H1 (cell line): ENCODE measurements at regions not wholly inside any gene's neighbourhood (a gene's known extent, or its start where the extent isn't known, plus 50 kb on each side); places are given as distances from the start of the nearest gene placed in this dataset.

ENCODE experiments used
- CTCF ChIA-PET: fragments of 300-600 bp; sonication (Branson Sonifier 250); formaldehyde crosslinking; loops from one replicate; lab custom pipeline; 2021; ENCODE audit not compliant: partially characterized antibody; lab: Charles Lee
- POLR2A ChIA-PET: fragments of 300-600 bp; sonication (Branson Sonifier 250); formaldehyde crosslinking; loops from one replicate; lab custom pipeline; 2021; ENCODE audit warnings: inconsistent platforms; ENCODE audit not compliant: partially characterized antibody; lab: Charles Lee
- DNase-seq, 2 experiments: peaks; one replicate each; pipeline versions ENCODE4 v3.0.0 to v3.0.0-alpha.2; 2010 to 2022; ENCODE audit warnings: low spot score in 2 of 2, low read depth in 1 of 2, mixed read lengths in 1 of 2
- FAIRE-seq: peaks from 2 replicates; lab custom pipeline; 2011; peaks lifted over from hg19 to GRCh38; lab: Jason Lieb, UNC
- H2AFZ ChIP-seq: 2 replicates; pipeline ENCODE4 v1.8.1; 2012; ENCODE audit warnings: low read length, inconsistent platforms
- H2AK5ac ChIP-seq: 2 replicates; pipeline ENCODE4 v1.6.1; 2013; ENCODE audit warnings: low read depth, low read length
- H2BK120ac ChIP-seq: replicated peaks from 2 replicates; pipeline ENCODE3; 2013; ENCODE audit warnings: low read depth, low read length, inconsistent platforms
- H2BK12ac ChIP-seq: 2 replicates; pipeline ENCODE4 v1.6.1; 2013; ENCODE audit warnings: low read depth, low read length
- H2BK15ac ChIP-seq: 2 replicates; pipeline ENCODE4 v1.6.1; 2013; ENCODE audit warnings: low read length
- H2BK20ac ChIP-seq: 2 replicates; pipeline ENCODE4 v1.6.1; 2013; ENCODE audit warnings: low read length
- H2BK5ac ChIP-seq: 2 replicates; pipeline ENCODE4 v1.6.1; 2013; ENCODE audit warnings: low read depth, low read length
- H3K14ac ChIP-seq: 2 replicates; pipeline ENCODE4 v1.6.1; 2013; ENCODE audit warnings: inconsistent platforms; ENCODE audit not compliant: insufficient read length
- H3K18ac ChIP-seq: 2 replicates; pipeline ENCODE4 v1.6.1; 2013; ENCODE audit warnings: low read length; ENCODE audit errors: extremely low read depth
- H3K23ac ChIP-seq: 2 replicates; pipeline ENCODE4 v1.6.1; 2013; ENCODE audit warnings: inconsistent platforms; ENCODE audit not compliant: insufficient read length
- H3K23me2 ChIP-seq: 2 replicates; pipeline ENCODE4 v1.6.1; 2013; ENCODE audit warnings: low read depth, low read length
- H3K27ac ChIP-seq: 2 replicates; pipeline ENCODE4 v1.6.1; 2011; ENCODE audit warnings: low read depth, low read length, inconsistent platforms
- H3K27me3 ChIP-seq, 4 experiments: replicated peaks in 1 of 4; 1 replicate in 1 of 4; 2 replicates in 3 of 4; pipeline versions ENCODE4 v1.6.1 to v1.8.1; 2011 to 2013; ENCODE audit warnings: low read length in 3 of 4, mild to moderate bottlenecking in 3 of 4, inconsistent platforms in 2 of 4, mixed read lengths in 2 of 4, moderate library complexity in 1 of 4; ENCODE audit not compliant: control insufficient read depth in 3 of 4, insufficient read depth in 3 of 4; ENCODE audit errors: extremely low read depth in 1 of 4
- H3K36me3 ChIP-seq, 4 experiments: 2 replicates each; pipeline versions ENCODE4 v1.6.1 to v1.8.1; 2011 to 2013; ENCODE audit warnings: mild to moderate bottlenecking in 4 of 4, low read length in 3 of 4, moderate library complexity in 2 of 4, control low read depth in 1 of 4, inconsistent platforms in 1 of 4; ENCODE audit not compliant: insufficient read depth in 4 of 4, control insufficient read depth in 2 of 4
- H3K4ac ChIP-seq: replicated peaks from 2 replicates; pipeline ENCODE3; 2013; ENCODE audit warnings: low read length, low read depth, mixed read lengths, inconsistent platforms; ENCODE audit not compliant: insufficient read length
- H3K4me1 ChIP-seq, 4 experiments: replicated peaks in 1 of 4; 1 replicate in 1 of 4; 2 replicates in 3 of 4; pipeline versions ENCODE4 v1.6.1 to v1.8.1; 2011 to 2013; ENCODE audit warnings: low read length in 3 of 4, inconsistent platforms in 2 of 4, mixed read lengths in 1 of 4; ENCODE audit not compliant: insufficient read depth in 4 of 4, control insufficient read depth in 3 of 4
- H3K4me2 ChIP-seq, 2 experiments: 2 replicates each; pipeline versions ENCODE4 v1.6.1 to v1.8.1; 2011 to 2013; ENCODE audit warnings: low read depth in 2 of 2, low read length in 2 of 2, control low read depth in 1 of 2, inconsistent platforms in 1 of 2, mild to moderate bottlenecking in 1 of 2; ENCODE audit not compliant: insufficient read depth in 1 of 2
- H3K4me3 ChIP-seq, 4 experiments: fragments of 200-600, 300-600 bp in 1 of 4; sonication (generic), shearing (Covaris generic), sonication (Bioruptor Twin) in 1 of 4; 2 replicates each; pipeline versions ENCODE4 v1.5.1 to v1.8.1; 2011 to 2016; ENCODE audit warnings: low read length in 4 of 4, low read depth in 3 of 4, control low read depth in 2 of 4, inconsistent platforms in 2 of 4, mild to moderate bottlenecking in 2 of 4, mixed read lengths in 1 of 4, moderate library complexity in 1 of 4; ENCODE audit not compliant: insufficient read depth in 2 of 4; ENCODE audit errors: extremely low read depth in 1 of 4
- H3K56ac ChIP-seq: replicated peaks from 2 replicates; pipeline ENCODE3; 2013; ENCODE audit warnings: low read depth, mild to moderate bottlenecking, mixed read lengths, low read length, inconsistent platforms; ENCODE audit not compliant: insufficient read length
- H3K79me1 ChIP-seq: 2 replicates; pipeline ENCODE4 v1.6.1; 2013; ENCODE audit warnings: low read depth, low read length, control low read depth
- H3K79me2 ChIP-seq, 2 experiments: 2 replicates each; pipeline versions ENCODE4 v1.6.1 to v1.8.1; 2012 to 2013; ENCODE audit warnings: low read length in 2 of 2, mild to moderate bottlenecking in 2 of 2, inconsistent platforms in 1 of 2; ENCODE audit not compliant: insufficient read depth in 2 of 2, control insufficient read depth in 1 of 2
- H3K9ac ChIP-seq, 4 experiments: replicated peaks in 1 of 4; 1 replicate in 1 of 4; 2 replicates in 3 of 4; pipeline versions ENCODE4 v1.6.1 to v1.8.1; 2011 to 2013; ENCODE audit warnings: low read depth in 3 of 4, low read length in 3 of 4, control low read depth in 2 of 4, mild to moderate bottlenecking in 2 of 4, moderate library complexity in 2 of 4, inconsistent platforms in 1 of 4; ENCODE audit errors: extremely low read depth in 1 of 4
- H3K9me3 ChIP-seq, 2 experiments: 2 replicates each; pipeline versions ENCODE4 v1.6.1 to v1.8.1; 2012 to 2013; ENCODE audit warnings: mild to moderate bottlenecking in 2 of 2, moderate library complexity in 2 of 2, control low read depth in 1 of 2, inconsistent platforms in 1 of 2, low read depth in 1 of 2, low read length in 1 of 2, mixed read lengths in 1 of 2; ENCODE audit not compliant: insufficient read depth in 2 of 2
- H4K20me1 ChIP-seq, 2 experiments: replicated peaks in 1 of 2; 2 replicates each; pipeline versions ENCODE3 to v1.8.1; 2011 to 2013; ENCODE audit warnings: inconsistent platforms in 2 of 2, low read length in 2 of 2, mild to moderate bottlenecking in 1 of 2; ENCODE audit not compliant: insufficient read depth in 2 of 2, control insufficient read depth in 1 of 2
- H4K5ac ChIP-seq: 2 replicates; pipeline ENCODE4 v1.6.1; 2013; ENCODE audit warnings: low read length, low read depth, mixed read lengths, inconsistent platforms; ENCODE audit not compliant: insufficient read length
- H4K8ac ChIP-seq: 2 replicates; pipeline ENCODE4 v1.8.0; 2013; ENCODE audit warnings: mild to moderate bottlenecking, moderate library complexity, low read length, inconsistent platforms; ENCODE audit not compliant: insufficient read depth; ENCODE audit errors: extremely low read depth
- H4K91ac ChIP-seq: replicated peaks from 2 replicates; pipeline ENCODE3; 2013; ENCODE audit warnings: low read length, mixed read lengths, inconsistent platforms; ENCODE audit not compliant: insufficient read length
- SP4 ChIP-seq: IDR thresholded peaks from 2 replicates; pipeline ENCODE4 v1.6.1; 2012; ENCODE audit warnings: low read length, inconsistent platforms
- TAF1 ChIP-seq: IDR thresholded peaks from 2 replicates; pipeline ENCODE4 v1.6.1; 2011; ENCODE audit warnings: mild to moderate bottlenecking, low read depth, low read length
- WGBS, 2 experiments: shearing (Covaris generic) in 1 of 2; methylation state at CpG; one replicate each; pipeline versions ENCODE4 v1.1.6 to v1.1.7; 2013 to 2015; ENCODE audit warnings: low lambda C conversion rate in 2 of 2, mixed read lengths in 2 of 2, inconsistent platforms in 1 of 2, low coverage in 1 of 2, missing lambda C conversion rate in 1 of 2; ENCODE audit not compliant: insufficient replicate concordance in 2 of 2, insufficient coverage in 1 of 2, insufficient read length in 1 of 2; ENCODE audit errors: extremely low coverage in 1 of 2, missing lambda C conversion rate in 1 of 2; 5-methylcytosine and 5-hydroxymethylcytosine counted together

- Histone ChIP-seq H3K27ac (no peak overlapping the region), H3K9ac (no peak overlapping the region), H4K8ac (no peak overlapping the region), H2BK5ac (no peak overlapping the region), H3K4me1 (no peaks in the 10 kb centered on the region), H2AFZ (no peak overlapping the region), H2AK5ac (no peak overlapping the region), H2BK120ac (no peak overlapping the region), H3K18ac (no peak overlapping the region), H3K9me3 (no peaks in the 10 kb centered on the region), H3K79me1 (no peaks in the 10 kb centered on the region), H3K36me3 (no peaks in the 10 kb centered on the region), H4K20me1 (no peaks in the 10 kb centered on the region), H3K79me2 (no peaks in the 10 kb centered on the region), H3K4ac (no peak overlapping the region), H3K4me2 (no peak overlapping the region), H3K23ac (no peak overlapping the region), H3K14ac (no peak overlapping the region), H2BK20ac (no peak overlapping the region), H4K5ac (no peak overlapping the region), H3K27me3 (no peaks in the 10 kb centered on the region), H3K56ac (no peak overlapping the region), H3K4me3 (no peak overlapping the region), H2BK12ac (no peak overlapping the region), H4K91ac (no peak overlapping the region), H3K23me2 (no peaks in the 10 kb centered on the region), H2BK15ac (no peak overlapping the region)
- DNase-seq = no peak
- TF ChIP-seq TAF1 = no peak
- TF ChIP-seq SP4 = no peak
- WGBS, 2 experiments = 90% methylated on average over 1 of the region's 1 CpG; no CpG with 5 or more reads in 1 of the 2 experiments
- CTCF ChIA-PET = no interaction called here
- FAIRE-seq = no peak
- POLR2A ChIA-PET = no interaction called here
Measured at GRCh38 chr5:20466512-20466911, 478.5 kb upstream of the CDH18 start.
